ENCODE measurements at regions not wholly inside any gene's neighbourhood (a gene's known extent, or its start where the extent isn't known, plus 50 kb on each side); places are given as distances from the start of the nearest gene placed in this dataset.

- no peak for DNase-seq (ENCODE audit: low read depth in 2 of 2)
These were observed 239.2 kb upstream of the UMPS start for GRCh38 chr3:124491098-124491497.

GRCh38 chr3:124491875-124492274 lies 238.4 kb upstream of the UMPS start:
- DNase-seq (ENCODE audit: low read depth in 2 of 2): no peak

- DNase-seq (ENCODE audit: low read depth in 2 of 2): no peak
These were observed 237.4 kb upstream of the UMPS start for GRCh38 chr3:124492824-124493223.

GRCh38 chr3:124496061-124496460 lies 234.2 kb upstream of the UMPS start:
- no peak for DNase-seq (ENCODE audit: low read depth in 2 of 2)

GRCh38 chr3:124497487-124497886 lies 232.8 kb upstream of the UMPS start:
- DNase-seq (ENCODE audit: low read depth in 2 of 2): no peak

- no peak for DNase-seq (ENCODE audit: low read depth in 2 of 2)
These were observed 231.4 kb upstream of the UMPS start for GRCh38 chr3:124498891-124499290.

- no peak for DNase-seq (ENCODE audit: low read depth in 2 of 2)
These were observed 225.8 kb upstream of the UMPS start for GRCh38 chr3:124504332-124505059.

- no peak for DNase-seq (ENCODE audit: low read depth in 2 of 2)
These were observed 220.4 kb upstream of the UMPS start for GRCh38 chr3:124509884-124510283.

- no peak for DNase-seq (ENCODE audit: low read depth in 2 of 2)
These were observed 220.0 kb upstream of the UMPS start for GRCh38 chr3:124510290-124510689.

- DNase-seq (ENCODE audit: low read depth in 2 of 2): no peak
These were observed 217.2 kb upstream of the UMPS start for GRCh38 chr3:124512881-124513609.

GRCh38 chr3:124513610-124513997 lies 216.6 kb upstream of the UMPS start:
- DNase-seq (ENCODE audit: low read depth in 2 of 2): no peak

GRCh38 chr3:124514683-124515082 lies 215.6 kb upstream of the UMPS start:
- no peak for DNase-seq (ENCODE audit: low read depth in 2 of 2)

GRCh38 chr3:124516333-124516732 lies 213.9 kb upstream of the UMPS start:
- no peak for DNase-seq (ENCODE audit: low read depth in 2 of 2)

GRCh38 chr3:124517306-124517705 lies 212.9 kb upstream of the UMPS start:
- DNase-seq (ENCODE audit: low read depth in 2 of 2): no peak

GRCh38 chr3:124518350-124518749 lies 211.9 kb upstream of the UMPS start:
- no peak for DNase-seq (ENCODE audit: low read depth in 2 of 2)

GRCh38 chr3:124519591-124520194 lies 210.6 kb upstream of the UMPS start:
- DNase-seq (ENCODE audit: low read depth in 2 of 2): no peak

GRCh38 chr3:124520970-124521369 lies 209.3 kb upstream of the UMPS start:
- DNase-seq (ENCODE audit: low read depth in 2 of 2): no peak

- no peak for DNase-seq (ENCODE audit: low read depth in 2 of 2)
These were observed 208.1 kb upstream of the UMPS start for GRCh38 chr3:124522082-124522625.

- DNase-seq (ENCODE audit: low read depth in 2 of 2): no peak
These were observed 203.7 kb upstream of the UMPS start for GRCh38 chr3:124526601-124527000.

- DNase-seq (ENCODE audit: low read depth in 2 of 2): no peak
These were observed 200.3 kb upstream of the UMPS start for GRCh38 chr3:124529826-124530571.

GRCh38 chr3:124530916-124531315 lies 199.3 kb upstream of the UMPS start:
- DNase-seq (ENCODE audit: low read depth in 2 of 2): no peak

- DNase-seq (ENCODE audit: low read depth in 2 of 2): no peak
These were observed 198.2 kb upstream of the UMPS start for GRCh38 chr3:124532071-124532470.

All from stimulated activated CD4-positive, alpha-beta T cell treated with anti-CD3 and anti-CD28 coated beads, Interleukin-4, amount 100 ng/mL, for 48 hours (primary cell).